ENCODE measurements at regions not wholly inside any gene's neighbourhood (a gene's known extent, or its start where the extent isn't known, plus 50 kb on each side); places are given as distances from the start of the nearest gene placed in this dataset.
"Not testable (repeated sequence)": the region's sequence is repeated elsewhere in the genome, so short reads cannot be mapped to it uniquely, and the experiment has no call there.

DNA sequence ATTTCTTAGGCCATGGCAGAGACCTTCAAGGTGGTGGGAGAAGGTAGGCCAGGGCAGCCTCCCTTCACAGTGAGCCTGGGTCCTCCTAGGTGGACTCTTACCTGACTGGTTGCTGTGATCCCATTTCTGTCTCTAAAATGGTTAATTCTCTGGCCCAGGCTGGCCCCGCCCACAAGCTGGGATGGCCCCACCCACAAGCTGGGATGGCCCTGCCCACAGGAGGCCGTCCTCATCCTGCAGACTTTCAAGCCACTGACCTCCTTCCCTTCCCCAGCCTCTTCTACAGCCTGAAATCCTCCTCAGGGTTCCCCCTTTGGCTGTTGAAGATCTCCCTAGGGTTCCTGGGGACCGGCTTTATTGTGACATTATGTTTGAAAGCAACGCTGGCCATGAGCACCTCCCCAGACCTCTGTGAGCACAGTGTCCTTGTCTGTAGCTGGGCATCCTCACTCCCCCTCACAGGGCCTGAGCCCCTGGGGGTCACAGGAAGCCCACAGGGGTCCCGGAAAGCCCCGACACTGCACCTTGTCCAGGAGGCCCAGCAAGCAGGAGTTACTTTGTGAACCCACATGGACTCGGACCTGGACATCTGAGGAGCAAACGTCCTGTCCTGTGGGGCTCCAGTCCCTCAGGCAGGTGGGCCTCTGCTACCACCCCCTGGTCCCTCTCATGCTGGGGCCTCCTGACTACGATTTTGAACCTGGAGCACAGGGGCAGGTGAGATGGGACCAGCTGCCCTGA is 621.7 kb downstream of the MATN1 start:
- Histone ChIP-seq H3K4me3 (no peak overlapping the region), H3K27ac (no peak overlapping the region), H3K27me3 (peaks cover 0 to 76% (median 42%) of the 10 kb centered on the region in 7 donors), H3K4me1 (no peaks in the 10 kb centered on the region), H3K36me3 (no peaks in the 10 kb centered on the region), H3K9me3 (no peaks in the 10 kb centered on the region)
- no peak for DNase-seq
- ATAC-seq = peak in 1 of 8 donors; percentile 44
- intact Hi-C loops (cut with DNase I) = loop anchor here in 5 of 10 donors (5.0 to 10.0 kb wide), 5 partner anchors 187 to 867 kb away; partner anchors contain the start of genes MECR (in 1 of the 5) and PTPRU (in 1 of the 5)
- TF ChIP-seq, protein P1, sequence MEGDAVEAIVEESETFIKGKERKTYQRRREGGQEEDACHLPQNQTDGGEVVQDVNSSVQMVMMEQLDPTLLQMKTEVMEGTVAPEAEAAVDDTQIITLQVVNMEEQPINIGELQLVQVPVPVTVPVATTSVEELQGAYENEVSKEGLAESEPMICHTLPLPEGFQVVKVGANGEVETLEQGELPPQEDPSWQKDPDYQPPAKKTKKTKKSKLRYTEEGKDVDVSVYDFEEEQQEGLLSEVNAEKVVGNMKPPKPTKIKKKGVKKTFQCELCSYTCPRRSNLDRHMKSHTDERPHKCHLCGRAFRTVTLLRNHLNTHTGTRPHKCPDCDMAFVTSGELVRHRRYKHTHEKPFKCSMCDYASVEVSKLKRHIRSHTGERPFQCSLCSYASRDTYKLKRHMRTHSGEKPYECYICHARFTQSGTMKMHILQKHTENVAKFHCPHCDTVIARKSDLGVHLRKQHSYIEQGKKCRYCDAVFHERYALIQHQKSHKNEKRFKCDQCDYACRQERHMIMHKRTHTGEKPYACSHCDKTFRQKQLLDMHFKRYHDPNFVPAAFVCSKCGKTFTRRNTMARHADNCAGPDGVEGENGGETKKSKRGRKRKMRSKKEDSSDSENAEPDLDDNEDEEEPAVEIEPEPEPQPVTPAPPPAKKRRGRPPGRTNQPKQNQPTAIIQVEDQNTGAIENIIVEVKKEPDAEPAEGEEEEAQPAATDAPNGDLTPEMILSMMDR (IDR thresholded peaks at IDR 0.05) = no peak
- 51 to 56% methylated on average over 9 of the region's 9 CpGs for WGBS, 2 donors

DNA sequence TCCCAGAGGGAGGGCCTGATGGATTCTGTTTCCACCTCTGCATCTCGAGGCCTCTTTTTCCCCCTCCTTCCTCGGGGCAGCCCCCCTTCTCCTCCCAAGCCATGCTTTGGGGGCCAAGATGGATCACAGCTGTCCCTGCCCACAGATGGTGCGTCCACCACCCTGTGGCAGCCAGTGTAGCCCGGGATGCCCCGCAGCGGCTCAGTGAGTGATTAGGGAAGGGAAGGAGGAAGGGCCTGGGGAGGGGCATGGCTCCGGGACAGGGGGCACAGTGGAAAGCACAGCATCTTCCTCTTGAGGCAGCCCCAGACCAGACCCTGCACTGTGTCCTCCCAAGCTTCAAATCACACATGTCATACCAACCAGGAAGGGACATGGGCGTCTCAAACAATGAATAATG is 622.4 kb downstream of the MATN1 start:
- peak in 1 of 8 donors; percentile 8 for ATAC-seq
- TF ChIP-seq, protein P1 (IDR thresholded peaks at IDR 0.05) = no peak
- Histone ChIP-seq H3K27me3 (peaks cover 0 to 70% (median 35%) of the 10 kb centered on the region in 7 donors), H3K4me1 (no peaks in the 10 kb centered on the region), H3K9me3 (no peaks in the 10 kb centered on the region), H3K4me3 (no peak overlapping the region), H3K27ac (no peak overlapping the region), H3K36me3 (no peaks in the 10 kb centered on the region)
- intact Hi-C loops (cut with DNase I) = loop anchor here in 5 of 10 donors (5.0 to 10.0 kb wide), 5 partner anchors 186 to 866 kb away; partner anchors contain the start of genes MECR (in 1 of the 5) and PTPRU (in 1 of the 5)
- DNase-seq = no peak
- 47 to 48% methylated on average over 8 of the region's 8 CpGs for WGBS, 2 donors

DNA sequence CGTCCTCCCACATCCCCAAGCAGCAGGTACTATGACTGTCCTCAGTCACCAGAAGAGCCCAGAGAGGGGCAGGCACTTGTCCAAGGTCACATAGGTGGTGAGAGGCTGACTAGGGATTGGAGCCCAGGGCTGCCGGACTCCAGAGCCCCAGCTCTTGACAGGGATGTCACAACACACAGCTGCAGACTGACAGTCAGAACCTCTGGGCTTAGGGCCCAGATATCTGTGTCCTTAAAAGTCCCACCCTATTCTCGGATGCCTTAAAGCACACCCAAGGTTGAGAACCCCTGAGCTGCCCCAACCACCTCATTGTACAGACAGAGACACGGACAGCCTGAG is 622.9 kb downstream of the MATN1 start:
- H3K9me3 ChIP-seq = no peaks in the 10 kb centered on the region
- H3K27ac ChIP-seq = no peak overlapping the region
- no peak overlapping the region for H3K4me3 ChIP-seq
- no peaks in the 10 kb centered on the region for H3K4me1 ChIP-seq
- no peaks in the 10 kb centered on the region for H3K36me3 ChIP-seq
- DNase-seq = no peak
- 31 to 39% methylated on average over 4 of the region's 4 CpGs for WGBS, 2 donors
- intact Hi-C loops (cut with DNase I) = loop anchor here in 5 of 10 donors (5.0 to 10.0 kb wide), 5 partner anchors 186 to 866 kb away; partner anchors contain the start of genes MECR (in 1 of the 5) and PTPRU (in 1 of the 5)
- peaks cover 0 to 66% (median 35%) of the 10 kb centered on the region in 7 donors for H3K27me3 ChIP-seq
- TF ChIP-seq, protein P1 (IDR thresholded peaks at IDR 0.05) = no peak
- peak in 3 of 8 donors; percentile 40 to 63 (median 56) for ATAC-seq

DNA sequence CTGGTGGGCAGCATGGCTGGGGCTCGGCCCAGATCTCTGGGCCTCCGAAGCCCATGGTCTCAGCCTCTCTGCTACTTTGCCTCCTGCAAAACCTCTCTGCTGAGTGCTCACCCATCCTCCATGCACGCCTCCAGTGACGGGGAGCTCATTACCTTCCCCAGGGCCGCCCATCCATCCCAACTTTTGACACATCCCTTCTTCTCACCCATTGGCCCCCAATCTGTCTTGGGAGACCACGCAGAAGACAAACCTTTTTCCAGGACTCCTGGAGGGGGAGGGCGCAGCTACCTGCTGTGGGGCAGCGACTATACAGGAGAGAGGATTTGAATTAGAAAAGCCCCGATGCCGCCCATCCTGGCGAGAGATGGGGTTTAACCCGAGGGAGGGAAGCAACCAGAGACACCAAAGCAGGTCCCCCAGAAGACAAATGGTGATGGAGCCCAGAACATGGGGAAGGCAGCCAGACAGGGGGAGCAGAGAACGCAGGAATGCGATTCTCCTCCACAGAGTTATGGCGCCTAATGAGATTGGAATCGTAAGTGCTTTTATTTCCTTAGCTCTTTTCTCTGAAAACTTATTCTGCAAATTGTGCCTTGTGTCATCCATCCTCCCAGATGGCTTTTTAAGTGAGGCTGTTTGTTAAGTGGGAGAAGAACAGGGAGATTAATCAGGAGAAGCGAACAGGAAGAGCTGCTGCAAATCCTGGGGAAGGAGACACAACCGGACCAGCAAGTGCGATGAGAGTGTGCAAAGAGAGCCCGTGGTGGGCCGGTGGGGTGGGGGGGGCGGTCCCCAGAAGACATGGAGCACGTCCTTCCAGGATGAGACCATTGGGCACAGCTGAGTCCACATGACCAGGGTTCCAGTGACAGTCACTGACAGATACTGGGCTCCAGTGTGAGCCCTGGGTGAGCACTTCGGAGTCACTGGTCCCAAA is 623.5 kb downstream of the MATN1 start:
- DNase-seq (no peak), ATAC-seq (no peak)
- Histone ChIP-seq H3K36me3 (no peaks in the 10 kb centered on the region), H3K4me3 (no peak overlapping the region), H3K9me3 (no peaks in the 10 kb centered on the region), H3K27me3 (peaks cover 0 to 60% (median 33%) of the 10 kb centered on the region in 7 donors), H3K27ac (no peak overlapping the region), H3K4me1 (no peaks in the 10 kb centered on the region)
- 71% methylated on average over 24 of the region's 24 CpGs for WGBS, 2 donors
- intact Hi-C loops (cut with DNase I) = loop anchor here in 5 of 10 donors (5.0 to 10.0 kb wide), 6 partner anchors 185 to 865 kb away; partner anchors contain the start of genes MECR (in 1 of the 5) and PTPRU (in 1 of the 5)
- TF ChIP-seq, protein P1 (IDR thresholded peaks at IDR 0.05) = no peak

DNA sequence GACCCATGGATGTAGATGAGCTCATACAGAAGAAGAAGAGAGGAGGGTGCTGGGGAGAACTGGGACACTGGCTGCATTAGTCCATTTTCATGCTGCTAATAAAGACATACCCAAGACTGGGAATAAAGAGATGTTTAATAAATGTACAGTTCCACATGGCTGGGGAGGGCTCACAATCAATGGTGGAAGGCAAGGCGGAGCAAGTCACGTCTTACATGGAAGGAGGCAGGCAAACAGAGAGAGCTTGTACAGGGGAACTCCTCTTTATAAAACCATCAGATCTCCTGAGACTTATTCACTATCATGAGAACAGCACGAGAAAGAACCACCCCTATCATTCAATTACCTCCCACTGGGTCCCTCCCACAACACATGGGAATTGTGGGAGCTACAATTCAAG is 625.5 kb downstream of the MATN1 start:
- intact Hi-C loops (cut with DNase I) = loop anchor here in 1 of 10 donors (2.0 to 10.0 kb wide), 2 partner anchors 53 to 607 kb away; no protein-coding TSS in a partner anchor
- DNase-seq, H3K27ac ChIP-seq, H3K4me1 ChIP-seq, H3K4me3 ChIP-seq, ATAC-seq, H3K36me3 ChIP-seq: not testable (repeated sequence)
- Histone ChIP-seq H3K9me3 (peaks cover 0 to 15% (median 6%) of the 10 kb centered on the region in 11 donors), H3K27me3 (peaks cover 0 to 44% (median 18%) of the 10 kb centered on the region in 7 donors)
- 85 to 88% methylated on average over 3 of the region's 3 CpGs for WGBS, 2 donors

Measured in heart right ventricle (tissue), 16 donors.